Caco-2 (cell line): ENCODE measurements at regions not wholly inside any gene's neighbourhood (a gene's known extent, or its start where the extent isn't known, plus 50 kb on each side); places are given as distances from the start of the nearest gene placed in this dataset.

Experiments used
- BruUV-seq: library from RNA; stranded (reverse); fragments of 400-500 nt; replicated peaks from 2 replicates; lab custom pipeline; 2021; lab: Mats Ljungman, UMichigan
- CTCF ChIA-PET: fragments of 300-600 bp; sonication (Branson Sonifier 250); formaldehyde crosslinking; loops from one replicate; lab custom pipeline; 2022; ENCODE audit warnings: antibody characterized with exemption; lab: Charles Lee
- POLR2A ChIA-PET: fragments of 300-600 bp; sonication (Branson Sonifier 250); formaldehyde crosslinking; loops from one replicate; lab custom pipeline; 2022; ENCODE audit warnings: antibody characterized with exemption; lab: Charles Lee
- DNase-seq, 2 experiments: peaks; one replicate each; pipeline versions ENCODE4 v3.0.0 to v3.0.0-alpha.2; 2020 to 2022
- H3K27me3 ChIP-seq: replicated peaks from 2 replicates; pipeline ENCODE4 v1.6.0; 2011; ENCODE audit warnings: low read length; ENCODE audit not compliant: control insufficient read depth, insufficient read depth
- H3K36me3 ChIP-seq: 2 replicates; pipeline ENCODE4 v1.5.1; 2011; ENCODE audit warnings: low read length; ENCODE audit not compliant: control insufficient read depth, insufficient read depth
- H3K4me1 ChIP-seq: fragments of 250-450 bp; sonication (Bioruptor Pico); 2 replicates; pipeline ENCODE4 v1.5.1; 2020; ENCODE audit warnings: mild to moderate bottlenecking
- H3K4me3 ChIP-seq: 2 replicates; pipeline ENCODE4 v1.5.1; 2011; ENCODE audit warnings: low read depth, mild to moderate bottlenecking, control low read depth, low read length
- H3K9me3 ChIP-seq: fragments of 250-450 bp; sonication (Bioruptor Pico); 2 replicates; pipeline ENCODE4 v1.5.1; 2020; ENCODE audit warnings: mild to moderate bottlenecking, moderate library complexity
- H3K27ac Mint-ChIP-seq: one replicate; pipeline ENCODE4 v1.8.0; 2022; ENCODE audit warnings: mixed read lengths; ENCODE audit not compliant: unreplicated experiment
- H3K27me3 Mint-ChIP-seq: one replicate; pipeline ENCODE4 v1.8.0; 2022; ENCODE audit warnings: mixed read lengths; ENCODE audit not compliant: insufficient read depth, unreplicated experiment
- H3K36me3 Mint-ChIP-seq: one replicate; pipeline ENCODE4 v1.8.0; 2022; ENCODE audit warnings: mild to moderate bottlenecking, mixed read lengths; ENCODE audit not compliant: insufficient read depth, unreplicated experiment
- H3K4me1 Mint-ChIP-seq: one replicate; pipeline ENCODE4 v1.8.0; 2022; ENCODE audit warnings: low read depth, mixed read lengths; ENCODE audit not compliant: unreplicated experiment
- H3K4me3 Mint-ChIP-seq: one replicate; pipeline ENCODE4 v1.8.0; 2022; ENCODE audit warnings: mild to moderate bottlenecking, moderate library complexity, mixed read lengths; ENCODE audit not compliant: unreplicated experiment
- H3K9me3 Mint-ChIP-seq: one replicate; pipeline ENCODE4 v1.8.0; 2022; ENCODE audit warnings: mixed read lengths; ENCODE audit not compliant: unreplicated experiment
- intact Hi-C: fragments of 100-400 bp; cut with micrococcal nuclease; formaldehyde crosslinking; loops from one replicate; pipeline ENCODE4 v1.10.0; 2022; ENCODE audit not compliant: unreplicated experiment
- TF ChIP-seq, protein P1 (sequence below), 2 experiments: fragments of 200-600 bp in 1 of 2; IDR thresholded peaks; 1 replicate in 1 of 2; 2 replicates in 1 of 2; pipeline versions ENCODE4 v1.5.1 to v1.8.0; 2011 to 2022; ENCODE audit warnings: antibody characterized with exemption in 1 of 2, control low read depth in 1 of 2, inconsistent platforms in 1 of 2, low read depth in 1 of 2, low read length in 1 of 2, mild to moderate bottlenecking in 1 of 2, moderate library complexity in 1 of 2; ENCODE audit not compliant: insufficient read depth in 1 of 2, severe bottlenecking in 1 of 2, unreplicated experiment in 1 of 2

DNA sequence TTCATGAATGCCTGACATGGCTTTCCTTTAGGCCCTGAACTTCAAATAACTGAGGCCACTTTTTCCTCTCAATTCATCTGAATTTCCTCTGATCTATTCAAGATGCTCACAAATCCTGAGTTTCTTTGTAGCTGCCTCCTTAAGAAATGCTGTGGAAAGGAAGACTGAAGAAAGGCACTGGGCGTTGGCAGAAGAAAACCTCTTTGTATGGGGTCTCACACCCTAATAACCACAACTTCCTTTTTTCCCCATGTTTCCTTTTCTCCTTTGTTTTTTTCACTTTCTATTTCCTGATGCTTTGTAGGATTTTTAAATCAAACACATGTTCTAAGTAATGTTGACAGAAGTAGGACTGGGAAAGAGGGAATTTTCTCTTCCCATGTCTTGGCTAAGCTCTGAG lies 447.4 kb downstream of the CMPK2 start:
- Mint-ChIP-seq H3K27ac (no peak overlapping the region), H3K36me3 (no peaks in the 10 kb centered on the region), H3K27me3 (no peaks in the 10 kb centered on the region), H3K4me3 (no peak overlapping the region), H3K4me1 (no peaks in the 10 kb centered on the region), H3K9me3 (no peaks in the 10 kb centered on the region)
- CTCF ChIA-PET = no interaction called here
- H3K27me3 ChIP-seq = no peaks in the 10 kb centered on the region
- intact Hi-C loops = no loop called here
- H3K36me3 ChIP-seq = no peaks in the 10 kb centered on the region
- TF ChIP-seq, protein P1, sequence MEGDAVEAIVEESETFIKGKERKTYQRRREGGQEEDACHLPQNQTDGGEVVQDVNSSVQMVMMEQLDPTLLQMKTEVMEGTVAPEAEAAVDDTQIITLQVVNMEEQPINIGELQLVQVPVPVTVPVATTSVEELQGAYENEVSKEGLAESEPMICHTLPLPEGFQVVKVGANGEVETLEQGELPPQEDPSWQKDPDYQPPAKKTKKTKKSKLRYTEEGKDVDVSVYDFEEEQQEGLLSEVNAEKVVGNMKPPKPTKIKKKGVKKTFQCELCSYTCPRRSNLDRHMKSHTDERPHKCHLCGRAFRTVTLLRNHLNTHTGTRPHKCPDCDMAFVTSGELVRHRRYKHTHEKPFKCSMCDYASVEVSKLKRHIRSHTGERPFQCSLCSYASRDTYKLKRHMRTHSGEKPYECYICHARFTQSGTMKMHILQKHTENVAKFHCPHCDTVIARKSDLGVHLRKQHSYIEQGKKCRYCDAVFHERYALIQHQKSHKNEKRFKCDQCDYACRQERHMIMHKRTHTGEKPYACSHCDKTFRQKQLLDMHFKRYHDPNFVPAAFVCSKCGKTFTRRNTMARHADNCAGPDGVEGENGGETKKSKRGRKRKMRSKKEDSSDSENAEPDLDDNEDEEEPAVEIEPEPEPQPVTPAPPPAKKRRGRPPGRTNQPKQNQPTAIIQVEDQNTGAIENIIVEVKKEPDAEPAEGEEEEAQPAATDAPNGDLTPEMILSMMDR (IDR thresholded peaks at IDR 0.05; ENCODE audit: insufficient read depth in 1 of 2, low read depth in 1 of 2, low read length in 1 of 2, severe bottlenecking in 1 of 2, unreplicated experiment in 1 of 2) = no peak
- no TSS peak for BruUV-seq
- H3K9me3 ChIP-seq = no peaks in the 10 kb centered on the region
- POLR2A ChIA-PET = no interaction called here
- no peaks in the 10 kb centered on the region for H3K4me1 ChIP-seq
- H3K4me3 ChIP-seq = no peak overlapping the region
- DNase-seq = no peak

DNA sequence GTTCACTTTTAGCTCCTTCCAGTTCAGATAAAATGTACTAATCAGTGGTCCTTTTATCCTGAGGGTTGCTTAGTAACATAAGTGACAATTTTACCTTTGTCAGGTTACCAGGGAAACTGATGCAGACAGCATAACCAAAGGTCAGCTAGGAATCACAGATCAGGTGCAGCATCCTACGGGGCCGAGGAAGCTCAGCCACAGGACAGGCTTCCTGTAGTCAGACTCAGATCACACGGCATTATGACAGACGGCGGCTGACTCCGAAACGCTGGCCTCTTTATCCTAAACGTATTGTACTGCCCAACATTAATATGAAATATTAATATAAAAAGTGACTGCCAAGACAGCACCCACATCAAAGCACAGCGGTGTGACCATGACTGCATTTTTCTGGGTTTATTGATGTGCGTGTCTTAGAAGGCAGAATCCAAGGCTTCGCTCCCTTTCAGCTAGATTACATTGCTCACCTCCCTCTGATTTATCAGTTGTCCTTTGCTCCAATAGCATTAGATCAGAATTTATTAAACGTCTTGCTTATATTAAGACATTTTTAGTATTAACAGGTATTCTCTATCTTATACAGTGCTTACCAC lies 444.5 kb downstream of the CMPK2 start:
- Mint-ChIP-seq H3K36me3 (no peaks in the 10 kb centered on the region), H3K27me3 (no peaks in the 10 kb centered on the region), H3K27ac (no peak overlapping the region), H3K9me3 (no peaks in the 10 kb centered on the region), H3K4me1 (no peaks in the 10 kb centered on the region), H3K4me3 (no peak overlapping the region)
- no peaks in the 10 kb centered on the region for H3K9me3 ChIP-seq
- CTCF ChIA-PET = no interaction called here
- no peak for DNase-seq
- POLR2A ChIA-PET = no interaction called here
- no peaks in the 10 kb centered on the region for H3K4me1 ChIP-seq
- TF ChIP-seq, protein P1 (IDR thresholded peaks at IDR 0.05; ENCODE audit: insufficient read depth in 1 of 2, low read depth in 1 of 2, low read length in 1 of 2, severe bottlenecking in 1 of 2, unreplicated experiment in 1 of 2) = no peak
- no peaks in the 10 kb centered on the region for H3K36me3 ChIP-seq
- no peak overlapping the region for H3K4me3 ChIP-seq
- BruUV-seq = no TSS peak
- intact Hi-C loops = no loop called here
- no peaks in the 10 kb centered on the region for H3K27me3 ChIP-seq

DNA sequence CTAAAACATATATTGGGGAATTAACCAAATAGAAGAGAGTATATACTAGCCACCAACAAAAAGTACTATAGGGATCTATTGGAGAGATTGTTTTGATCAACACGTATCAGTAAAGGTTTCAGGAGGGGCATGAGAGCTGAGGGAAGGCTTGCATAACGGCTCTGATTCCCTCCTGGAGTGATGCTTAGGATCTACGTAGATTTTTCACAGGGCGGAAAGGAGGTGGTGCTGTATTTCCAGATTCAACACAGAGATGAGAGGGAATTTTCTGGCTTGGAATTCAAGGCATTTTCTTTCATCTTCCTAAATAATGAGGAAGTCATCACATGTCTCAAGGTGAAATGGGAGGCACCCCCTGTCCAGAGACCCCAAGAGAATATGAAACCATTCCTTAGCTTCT lies 443.8 kb downstream of the CMPK2 start:
- POLR2A ChIA-PET = no interaction called here
- Mint-ChIP-seq H3K9me3 (no peaks in the 10 kb centered on the region), H3K4me3 (no peak overlapping the region), H3K27ac (no peak overlapping the region), H3K4me1 (no peaks in the 10 kb centered on the region), H3K36me3 (no peaks in the 10 kb centered on the region), H3K27me3 (no peaks in the 10 kb centered on the region)
- BruUV-seq = no TSS peak
- Histone ChIP-seq H3K4me1 (no peaks in the 10 kb centered on the region), H3K9me3 (no peaks in the 10 kb centered on the region), H3K4me3 (no peak overlapping the region), H3K27me3 (no peaks in the 10 kb centered on the region), H3K36me3 (no peaks in the 10 kb centered on the region)
- DNase-seq = no peak
- TF ChIP-seq, protein P1 (IDR thresholded peaks at IDR 0.05; ENCODE audit: insufficient read depth in 1 of 2, low read depth in 1 of 2, low read length in 1 of 2, severe bottlenecking in 1 of 2, unreplicated experiment in 1 of 2) = no peak
- intact Hi-C loops = no loop called here
- CTCF ChIA-PET = no interaction called here
